ENCODE measurements at regions not wholly inside any gene's neighbourhood (a gene's known extent, or its start where the extent isn't known, plus 50 kb on each side); places are given as distances from the start of the nearest gene placed in this dataset.

- no peak for DNase-seq
Measured at GRCh38 chr18:38052879-38053590, 487.4 kb upstream of the CELF4 start.

- DNase-seq, result no peak
Measured at GRCh38 chr18:38047820-38048219, 482.2 kb upstream of the CELF4 start.

GRCh38 chr18:38046651-38047050 lies 481.1 kb upstream of the CELF4 start:
- no peak for DNase-seq

GRCh38 chr18:38045845-38046244 lies 480.2 kb upstream of the CELF4 start:
- no peak for DNase-seq

- DNase-seq, result no peak
Measured at GRCh38 chr18:38042211-38042890, 476.8 kb upstream of the CELF4 start.

GRCh38 chr18:38038242-38038641 lies 472.6 kb upstream of the CELF4 start:
- DNase-seq, result no peak

- no peak for DNase-seq
Measured at GRCh38 chr18:38035193-38035592, 469.6 kb upstream of the CELF4 start.

GRCh38 chr18:38033282-38033681 lies 467.7 kb upstream of the CELF4 start:
- DNase-seq, result no peak

GRCh38 chr18:38032516-38032915 lies 466.9 kb upstream of the CELF4 start:
- DNase-seq, result no peak

GRCh38 chr18:38028946-38029345 lies 463.3 kb upstream of the CELF4 start:
- no peak for DNase-seq

GRCh38 chr18:38025433-38026038 lies 459.9 kb upstream of the CELF4 start:
- no peak for DNase-seq

GRCh38 chr18:38023871-38024270 lies 458.3 kb upstream of the CELF4 start:
- DNase-seq, result no peak

GRCh38 chr18:38022234-38022633 lies 456.6 kb upstream of the CELF4 start:
- DNase-seq, result no peak

GRCh38 chr18:38019292-38019691 lies 453.7 kb upstream of the CELF4 start:
- no peak for DNase-seq

GRCh38 chr18:38010971-38011857 lies 445.6 kb upstream of the CELF4 start:
- no peak for DNase-seq

- no peak for DNase-seq
Measured at GRCh38 chr18:38010037-38010436, 444.4 kb upstream of the CELF4 start.

- no peak for DNase-seq
Measured at GRCh38 chr18:38009320-38009719, 443.7 kb upstream of the CELF4 start.

GRCh38 chr18:38007676-38008330 lies 442.2 kb upstream of the CELF4 start:
- DNase-seq, result no peak

GRCh38 chr18:38007026-38007425 lies 441.4 kb upstream of the CELF4 start:
- DNase-seq, result no peak

- no peak for DNase-seq
Measured at GRCh38 chr18:38006541-38006940, 440.9 kb upstream of the CELF4 start.

GRCh38 chr18:37997695-37998094 lies 432.1 kb upstream of the CELF4 start:
- no peak for DNase-seq

GRCh38 chr18:37987901-37988300 lies 422.3 kb upstream of the CELF4 start:
- no peak for DNase-seq

- no peak for DNase-seq
Measured at GRCh38 chr18:37986665-37987064, 421.1 kb upstream of the CELF4 start.
